ENCODE measurements at regions not wholly inside any gene's neighbourhood (a gene's known extent, or its start where the extent isn't known, plus 50 kb on each side); places are given as distances from the start of the nearest gene placed in this dataset.

GRCh38 chr5:109486200-109486804 is 76.5 kb upstream of the PJA2 start:
- no peaks in the 10 kb centered on the region for H3F3A ChIP-seq (ENCODE audit: low read depth)
- H3K4me2 ChIP-seq, result no peak overlapping the region
- H4K20me1 ChIP-seq (ENCODE audit: low read depth), result no peaks in the 10 kb centered on the region
- no peaks in the 10 kb centered on the region for H3K9me3 ChIP-seq (ENCODE audit: low read depth)
- Mint-ChIP-seq H3K36me3 (no peaks in the 10 kb centered on the region), H3K4me1 (no peaks in the 10 kb centered on the region), H3K4me3 (no peak overlapping the region), H3K27me3 (ENCODE audit: insufficient read depth, low read depth) (peaks cover 8% of the 10 kb centered on the region), H3K9me3 (peaks cover 7% of the 10 kb centered on the region), H3K27ac (peak overlapping the region; percentile 75)
- no peaks in the 10 kb centered on the region for H3K27me3 ChIP-seq
- H3K4me1 ChIP-seq, result no peaks in the 10 kb centered on the region
- H3K27ac ChIP-seq, result no peak overlapping the region
- H2AFZ ChIP-seq (replicated peaks), result no peak overlapping the region
- DNase-seq (ENCODE audit: low spot score), result no peak
- TF ChIP-seq EZH2phosphoT487 (IDR thresholded peaks at IDR 0.05) (no peak), EZH2 (IDR thresholded peaks at IDR 0.05) (no peak)
- TF ChIP-seq, protein P1, sequence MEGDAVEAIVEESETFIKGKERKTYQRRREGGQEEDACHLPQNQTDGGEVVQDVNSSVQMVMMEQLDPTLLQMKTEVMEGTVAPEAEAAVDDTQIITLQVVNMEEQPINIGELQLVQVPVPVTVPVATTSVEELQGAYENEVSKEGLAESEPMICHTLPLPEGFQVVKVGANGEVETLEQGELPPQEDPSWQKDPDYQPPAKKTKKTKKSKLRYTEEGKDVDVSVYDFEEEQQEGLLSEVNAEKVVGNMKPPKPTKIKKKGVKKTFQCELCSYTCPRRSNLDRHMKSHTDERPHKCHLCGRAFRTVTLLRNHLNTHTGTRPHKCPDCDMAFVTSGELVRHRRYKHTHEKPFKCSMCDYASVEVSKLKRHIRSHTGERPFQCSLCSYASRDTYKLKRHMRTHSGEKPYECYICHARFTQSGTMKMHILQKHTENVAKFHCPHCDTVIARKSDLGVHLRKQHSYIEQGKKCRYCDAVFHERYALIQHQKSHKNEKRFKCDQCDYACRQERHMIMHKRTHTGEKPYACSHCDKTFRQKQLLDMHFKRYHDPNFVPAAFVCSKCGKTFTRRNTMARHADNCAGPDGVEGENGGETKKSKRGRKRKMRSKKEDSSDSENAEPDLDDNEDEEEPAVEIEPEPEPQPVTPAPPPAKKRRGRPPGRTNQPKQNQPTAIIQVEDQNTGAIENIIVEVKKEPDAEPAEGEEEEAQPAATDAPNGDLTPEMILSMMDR (IDR thresholded peaks at IDR 0.05), result no peak
- no peak overlapping the region for H3K4me3 ChIP-seq
- no peaks in the 10 kb centered on the region for H3K36me3 ChIP-seq
- H3K9ac ChIP-seq, result no peak overlapping the region
- H3K79me2 ChIP-seq (ENCODE audit: low read depth), result no peaks in the 10 kb centered on the region

DNA sequence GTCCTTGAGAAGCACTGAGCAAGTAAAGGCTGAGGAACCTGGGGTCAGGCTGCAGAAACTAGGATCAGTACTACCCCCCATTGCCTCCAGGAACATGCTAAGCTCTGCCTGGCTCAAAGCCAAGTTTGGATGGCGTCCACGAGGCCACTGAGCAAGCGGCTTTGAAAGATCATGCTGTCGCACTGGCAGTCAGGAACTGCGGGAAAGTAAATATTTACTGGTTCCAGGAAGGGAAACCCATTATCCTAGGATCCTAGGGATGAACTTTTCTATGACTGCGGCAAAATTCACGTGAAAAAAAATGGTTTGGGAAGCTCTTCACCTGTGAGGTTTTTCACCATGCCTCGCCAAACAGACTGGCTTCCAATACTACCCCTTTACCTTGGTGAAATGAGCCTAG is 75.3 kb upstream of the PJA2 start:
- no peak overlapping the region for H3K4me2 ChIP-seq
- no peak overlapping the region for H3K4me3 ChIP-seq
- no peaks in the 10 kb centered on the region for H3K79me2 ChIP-seq (ENCODE audit: low read depth)
- H3K27me3 ChIP-seq, result no peaks in the 10 kb centered on the region
- TF ChIP-seq EZH2 (IDR thresholded peaks at IDR 0.05) (no peak), EZH2phosphoT487 (IDR thresholded peaks at IDR 0.05) (no peak)
- TF ChIP-seq, protein P1 (IDR thresholded peaks at IDR 0.05), result no peak
- no peaks in the 10 kb centered on the region for H3K4me1 ChIP-seq
- no peak overlapping the region for H3K9ac ChIP-seq
- Mint-ChIP-seq H3K4me1 (no peaks in the 10 kb centered on the region), H3K27ac (peak overlapping the region; percentile 25), H3K4me3 (no peak overlapping the region), H3K27me3 (ENCODE audit: insufficient read depth, low read depth) (peaks cover 8% of the 10 kb centered on the region), H3K9me3 (peaks cover 7% of the 10 kb centered on the region), H3K36me3 (no peaks in the 10 kb centered on the region)
- no peaks in the 10 kb centered on the region for H3K9me3 ChIP-seq (ENCODE audit: low read depth)
- no peak overlapping the region for H3K27ac ChIP-seq
- no peak for DNase-seq (ENCODE audit: low spot score)
- no peaks in the 10 kb centered on the region for H4K20me1 ChIP-seq (ENCODE audit: low read depth)
- H3F3A ChIP-seq (ENCODE audit: low read depth), result no peaks in the 10 kb centered on the region
- H3K36me3 ChIP-seq, result no peaks in the 10 kb centered on the region
- no peak overlapping the region for H2AFZ ChIP-seq (replicated peaks)

DNA sequence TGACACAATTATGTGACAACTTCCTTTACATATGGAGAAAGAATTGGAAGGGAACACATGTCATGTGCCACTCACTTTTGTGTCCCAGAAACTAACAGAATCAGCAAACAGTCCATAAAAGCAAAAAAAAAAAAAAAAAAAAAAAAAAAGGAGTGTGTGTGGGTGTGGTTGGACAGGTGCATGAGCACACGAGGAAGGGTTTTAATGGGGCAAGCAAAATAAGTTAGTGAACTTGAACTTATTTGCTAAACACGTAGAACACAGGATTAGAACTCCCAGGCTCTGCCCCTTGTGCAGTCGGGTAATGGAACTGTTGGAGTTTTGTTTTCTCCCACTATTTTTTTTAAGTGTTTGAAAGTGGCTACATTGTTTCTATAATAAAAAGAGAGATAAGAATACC is 74.8 kb upstream of the PJA2 start:
- H3K4me1 ChIP-seq, result no peaks in the 10 kb centered on the region
- TF ChIP-seq, protein P1 (IDR thresholded peaks at IDR 0.05), result no peak
- TF ChIP-seq EZH2 (IDR thresholded peaks at IDR 0.05) (no peak), EZH2phosphoT487 (IDR thresholded peaks at IDR 0.05) (no peak)
- no peaks in the 10 kb centered on the region for H3F3A ChIP-seq (ENCODE audit: low read depth)
- no peaks in the 10 kb centered on the region for H3K79me2 ChIP-seq (ENCODE audit: low read depth)
- no peaks in the 10 kb centered on the region for H3K27me3 ChIP-seq
- Mint-ChIP-seq H3K27ac (no peak overlapping the region), H3K4me1 (no peaks in the 10 kb centered on the region), H3K4me3 (no peak overlapping the region), H3K9me3 (peaks cover 7% of the 10 kb centered on the region), H3K27me3 (ENCODE audit: insufficient read depth, low read depth) (peaks cover 8% of the 10 kb centered on the region), H3K36me3 (no peaks in the 10 kb centered on the region)
- H2AFZ ChIP-seq (replicated peaks), result no peak overlapping the region
- no peak for DNase-seq (ENCODE audit: low spot score)
- no peak overlapping the region for H3K4me2 ChIP-seq
- H3K27ac ChIP-seq, result no peak overlapping the region
- H3K9me3 ChIP-seq (ENCODE audit: low read depth), result no peaks in the 10 kb centered on the region
- no peak overlapping the region for H3K9ac ChIP-seq
- H3K36me3 ChIP-seq, result no peaks in the 10 kb centered on the region
- no peak overlapping the region for H3K4me3 ChIP-seq
- no peaks in the 10 kb centered on the region for H4K20me1 ChIP-seq (ENCODE audit: low read depth)
